Left forelimb (tissue), 1 donor: ENCODE measurements at regions not wholly inside any gene's neighbourhood (a gene's known extent, or its start where the extent isn't known, plus 50 kb on each side); places are given as distances from the start of the nearest gene placed in this dataset.
"Not testable (repeated sequence)": the region's sequence is repeated elsewhere in the genome, so short reads cannot be mapped to it uniquely, and the experiment has no call there.

Experiments used
- DNase-seq: peaks from one replicate; pipeline ENCODE4 v3.0.0-alpha.2; 2018; ENCODE audit warnings: low spot score

GRCh38 chr4:187795737-187796136, 199.8 kb upstream of the ZFP42 start:
- no peak for DNase-seq

- no peak for DNase-seq
These were observed 197.2 kb upstream of the ZFP42 start for GRCh38 chr4:187798385-187798784.

GRCh38 chr4:187799735-187800134, 195.8 kb upstream of the ZFP42 start:
- no peak for DNase-seq

GRCh38 chr4:187811591-187811990, 184.0 kb upstream of the ZFP42 start:
- DNase-seq: no peak

- peak; percentile 69 for DNase-seq
These were observed 180.7 kb upstream of the ZFP42 start for GRCh38 chr4:187814737-187815465.

- DNase-seq: no peak
These were observed 168.8 kb upstream of the ZFP42 start for GRCh38 chr4:187826725-187827124.

- no peak for DNase-seq
These were observed 167.9 kb upstream of the ZFP42 start for GRCh38 chr4:187827631-187828030.

GRCh38 chr4:187839765-187840164, 155.8 kb upstream of the ZFP42 start:
- DNase-seq: no peak

GRCh38 chr4:187840814-187841213, 154.8 kb upstream of the ZFP42 start:
- DNase-seq: no peak

- DNase-seq: no peak
These were observed 145.9 kb upstream of the ZFP42 start for GRCh38 chr4:187849556-187850225.

GRCh38 chr4:187865914-187866313, 129.7 kb upstream of the ZFP42 start:
- DNase-seq: no peak

GRCh38 chr4:187883049-187883448, 112.5 kb upstream of the ZFP42 start:
- DNase-seq: no peak

- DNase-seq: no peak
These were observed 111.6 kb upstream of the ZFP42 start for GRCh38 chr4:187883836-187884475.

GRCh38 chr4:187887906-187888305, 107.7 kb upstream of the ZFP42 start:
- no peak for DNase-seq

GRCh38 chr4:187889651-187890050, 105.9 kb upstream of the ZFP42 start:
- no peak for DNase-seq

GRCh38 chr4:187893418-187893817, 102.2 kb upstream of the ZFP42 start:
- DNase-seq: no peak

GRCh38 chr4:187903106-187903505, 92.5 kb upstream of the ZFP42 start:
- DNase-seq: no peak

- DNase-seq: no peak
These were observed 91.9 kb upstream of the ZFP42 start for GRCh38 chr4:187903700-187904099.

- DNase-seq: no peak
These were observed 87.5 kb upstream of the ZFP42 start for GRCh38 chr4:187908079-187908561.

- no peak for DNase-seq
These were observed 86.8 kb upstream of the ZFP42 start for GRCh38 chr4:187908731-187909130.

- peak; percentile 70 for DNase-seq
These were observed 84.8 kb upstream of the ZFP42 start for GRCh38 chr4:187910741-187911140.

- not testable (repeated sequence) for DNase-seq
These were observed 80.2 kb upstream of the ZFP42 start for GRCh38 chr4:187915406-187915805.

- no peak for DNase-seq
These were observed 75.6 kb upstream of the ZFP42 start for GRCh38 chr4:187919966-187920365.
